Breast epithelium (tissue), 3 donors: ENCODE measurements at regions not wholly inside any gene's neighbourhood (a gene's known extent, or its start where the extent isn't known, plus 50 kb on each side); places are given as distances from the start of the nearest gene placed in this dataset.

Source experiments
- CTCF ChIP-seq, 3 donors: fragments of 450-650 bp; IDR thresholded peaks; one replicate each; pipeline ENCODE4 v1.5.1; 2016 to 2017; ENCODE audit warnings: antibody characterized with exemption in 3 of 3, mild to moderate bottlenecking in 3 of 3, moderate library complexity in 3 of 3
- POLR2A ChIP-seq: fragments of 450-650 bp; IDR thresholded peaks from one replicate; pipeline ENCODE4 v1.6.1; 2016; ENCODE audit warnings: antibody characterized with exemption, mild to moderate bottlenecking, moderate library complexity

GRCh38 chr9:102295188-102295587, 556.7 kb upstream of the GRIN3A start:
- TF ChIP-seq POLR2A (no peak), CTCF (IDR thresholded peaks at IDR 0.05) (no peak)
